Smooth muscle cell of the brain vasculature (primary cell): ENCODE measurements at regions not wholly inside any gene's neighbourhood (a gene's known extent, or its start where the extent isn't known, plus 50 kb on each side); places are given as distances from the start of the nearest gene placed in this dataset.
"Not testable (repeated sequence)": the region's sequence is repeated elsewhere in the genome, so short reads cannot be mapped to it uniquely, and the experiment has no call there.

Source experiments
- DNase-seq: peaks from one replicate; pipeline ENCODE4 v3.0.0-alpha.2; 2012; ENCODE audit warnings: low read depth, low spot score

DNA sequence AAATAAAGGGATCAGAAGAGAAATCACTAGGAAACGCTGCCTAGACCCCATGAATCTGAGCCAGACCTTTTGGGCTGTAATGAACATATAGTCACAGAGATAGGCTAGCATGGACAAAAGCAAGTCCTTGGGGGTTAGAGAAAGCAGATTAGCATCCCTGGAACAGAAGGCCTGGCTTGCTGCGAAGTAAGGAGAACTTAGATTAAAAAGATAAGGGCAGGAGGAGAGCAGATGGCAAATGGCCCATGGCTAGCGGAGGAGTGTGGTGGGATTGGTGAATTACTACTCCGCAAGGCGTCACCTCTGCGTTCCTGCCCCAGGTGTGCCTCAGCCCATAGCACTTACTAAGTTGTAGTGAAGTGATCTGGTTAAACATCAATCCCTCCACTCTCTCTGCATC is 92.3 kb upstream of the ZNF438 start:
- no peak for DNase-seq

DNA sequence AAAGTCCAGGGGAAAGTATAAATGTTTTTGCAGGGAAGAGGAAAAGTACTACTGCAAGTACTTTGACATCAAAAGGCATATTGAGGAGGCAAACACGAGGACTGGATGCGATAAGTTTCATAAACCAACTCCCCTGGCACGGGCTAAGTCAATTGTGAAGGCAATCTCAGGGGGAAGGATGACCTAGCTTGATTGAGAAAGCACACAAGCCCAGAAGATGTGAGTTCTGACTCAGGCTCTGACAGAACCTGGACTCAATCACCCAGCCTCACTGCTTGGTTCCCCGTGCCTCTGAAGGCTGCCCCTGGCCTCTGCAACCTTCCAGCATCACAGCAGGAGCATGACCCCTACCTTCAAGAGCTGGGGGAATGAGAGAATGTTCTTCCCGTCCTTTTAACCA is 93.2 kb upstream of the ZNF438 start:
- no peak for DNase-seq

DNA sequence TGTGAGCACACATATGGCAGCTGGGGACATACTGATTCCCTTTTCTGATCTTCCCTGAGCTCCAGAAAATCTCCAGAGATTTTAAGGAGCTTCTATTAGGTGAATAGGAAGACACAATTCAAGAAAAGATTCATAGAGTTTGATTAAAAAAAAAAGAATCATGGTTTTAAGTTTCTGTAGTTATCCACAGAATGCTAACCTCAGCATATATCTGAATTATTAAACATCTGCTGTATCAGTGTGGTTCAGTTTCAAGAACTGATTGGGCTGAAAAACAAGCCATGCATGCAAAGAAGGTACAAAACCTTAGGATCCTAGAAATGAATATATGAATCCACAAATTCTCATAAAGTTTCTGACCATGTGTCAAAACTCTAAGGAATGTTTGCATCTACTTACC is 94.1 kb upstream of the ZNF438 start:
- DNase-seq = no peak

DNA sequence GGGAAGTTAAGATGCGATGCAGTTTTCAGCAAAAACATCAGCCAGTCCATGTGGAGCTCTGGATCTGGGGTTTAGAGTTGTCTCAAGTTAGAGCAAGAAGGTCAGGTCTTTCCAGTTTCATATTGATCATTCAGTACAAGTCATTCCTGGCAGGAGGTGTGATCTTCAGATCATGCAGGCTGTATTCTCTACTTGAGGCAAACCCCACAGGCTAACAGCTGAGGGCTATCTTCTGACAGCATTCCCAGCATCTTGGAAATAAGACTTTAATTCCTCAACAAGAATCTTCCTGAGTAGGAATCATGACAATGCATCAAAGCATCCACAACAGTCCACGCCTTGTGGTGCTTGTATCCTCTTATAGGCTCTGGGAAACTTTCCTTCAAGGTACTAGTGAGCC is 94.9 kb upstream of the ZNF438 start:
- no peak for DNase-seq

- DNase-seq = no peak
Observed at GRCh38 chr10:31128536-31128935, 96.9 kb upstream of the ZNF438 start.

- DNase-seq = peak; percentile 90
Observed at GRCh38 chr10:31129271-31129670, 97.6 kb upstream of the ZNF438 start.

DNA sequence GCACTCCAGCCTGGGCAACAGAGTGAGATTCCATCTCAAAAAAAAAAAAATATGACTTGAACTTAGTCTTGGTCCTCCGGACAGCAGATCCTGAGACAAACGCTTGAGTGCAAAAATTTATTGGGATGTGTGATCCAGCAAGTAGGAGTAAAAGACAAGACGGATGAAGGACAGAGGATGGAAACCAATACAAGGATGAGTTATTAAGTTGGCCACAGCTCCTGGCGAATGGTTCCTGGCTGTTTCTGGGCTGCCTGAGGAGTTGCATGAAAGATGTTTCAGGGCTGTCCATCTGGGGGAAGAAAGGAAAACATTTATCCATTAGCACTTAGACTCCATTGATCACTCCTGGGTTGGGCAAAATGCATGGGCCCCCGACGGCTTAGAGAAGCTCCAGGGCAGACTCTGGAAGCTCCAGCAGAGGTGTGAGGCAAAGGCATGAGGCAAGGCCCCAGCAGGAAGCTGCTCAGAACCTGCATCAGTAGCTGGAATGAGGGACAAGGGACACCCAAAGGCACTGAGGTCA is 98.3 kb upstream of the ZNF438 start:
- DNase-seq = no peak

DNA sequence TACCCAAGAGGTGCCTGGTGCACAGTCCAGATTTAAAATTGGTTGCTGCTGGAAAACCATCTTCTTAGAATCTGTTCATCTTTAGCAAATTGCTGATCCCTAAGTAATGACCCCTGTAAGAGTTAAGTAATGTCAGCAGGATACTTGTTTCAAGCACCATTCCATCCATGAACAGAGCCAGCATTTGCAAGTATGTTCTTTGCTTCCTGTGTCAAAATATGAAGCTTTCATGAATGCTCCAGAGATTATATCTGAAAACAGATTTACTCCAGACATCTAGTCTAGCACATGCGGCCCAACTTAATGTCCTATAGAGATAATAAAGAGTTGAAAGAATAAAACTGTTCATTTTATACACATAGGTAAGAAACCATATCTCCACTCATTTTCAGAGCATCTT is 98.7 kb upstream of the ZNF438 start:
- DNase-seq = no peak

GRCh38 chr10:31131251-31131650 is 99.6 kb upstream of the ZNF438 start:
- no peak for DNase-seq

GRCh38 chr10:31132681-31133244 is 101.1 kb upstream of the ZNF438 start:
- DNase-seq = no peak

DNA sequence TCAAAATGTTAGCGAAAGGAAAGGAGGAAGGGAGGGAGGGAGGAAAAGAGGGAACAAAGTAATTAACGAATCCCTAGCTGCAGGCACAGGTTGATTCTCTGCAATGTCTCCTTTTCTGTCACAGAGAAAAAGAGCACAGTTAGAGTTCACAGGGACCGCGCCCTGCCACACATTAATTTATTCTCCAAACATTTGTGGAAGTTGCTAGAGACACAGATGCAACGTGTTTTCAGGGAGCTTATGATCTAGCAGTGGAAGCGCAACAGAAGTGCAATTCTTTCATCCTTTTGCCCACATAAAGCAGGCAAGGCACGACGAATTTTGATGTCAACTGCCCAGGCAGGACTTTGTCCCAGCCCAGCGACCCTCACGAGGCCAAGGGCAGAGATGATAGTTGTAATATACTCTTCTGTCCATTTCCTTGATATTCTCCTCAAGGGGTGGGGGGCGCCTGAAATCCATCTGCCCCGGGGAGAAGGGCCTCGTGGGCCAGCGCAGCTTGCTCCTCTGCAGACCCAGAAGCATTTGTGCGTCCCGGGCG is 101.7 kb upstream of the ZNF438 start:
- no peak for DNase-seq

GRCh38 chr10:31133792-31134310 is 102.2 kb upstream of the ZNF438 start:
- peak; percentile 55 for DNase-seq

DNA sequence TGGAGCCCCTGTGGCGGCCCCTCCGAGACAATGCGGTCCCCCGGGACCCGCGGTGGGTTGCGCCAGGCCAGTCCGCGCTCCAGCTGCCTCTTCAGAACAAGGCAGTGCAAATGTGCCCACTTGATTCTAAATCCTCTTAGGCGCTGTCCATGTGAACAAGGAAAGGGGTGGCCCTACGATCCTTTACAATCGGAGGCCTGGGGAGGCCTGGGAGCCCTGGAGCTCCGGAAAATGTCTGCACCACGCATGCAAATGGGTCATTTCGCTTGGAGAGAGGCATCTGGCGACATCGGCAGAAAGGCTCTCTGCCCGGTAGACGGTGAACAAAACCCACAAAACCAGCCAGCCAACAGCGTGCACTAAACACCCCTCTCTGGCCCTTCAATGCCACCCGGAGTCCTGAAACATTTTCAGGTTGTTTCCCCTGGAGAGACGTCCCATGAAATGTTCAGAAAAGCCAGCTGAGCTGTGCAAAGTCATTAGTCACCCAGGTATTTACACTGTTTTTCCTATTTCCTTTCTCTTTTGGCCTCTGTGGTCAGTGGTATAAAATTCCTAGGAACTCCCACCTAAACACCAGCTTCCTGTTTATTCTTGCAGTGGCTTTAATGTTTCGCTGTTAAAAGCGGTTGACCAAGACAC is 102.8 kb upstream of the ZNF438 start:
- no peak for DNase-seq

DNA sequence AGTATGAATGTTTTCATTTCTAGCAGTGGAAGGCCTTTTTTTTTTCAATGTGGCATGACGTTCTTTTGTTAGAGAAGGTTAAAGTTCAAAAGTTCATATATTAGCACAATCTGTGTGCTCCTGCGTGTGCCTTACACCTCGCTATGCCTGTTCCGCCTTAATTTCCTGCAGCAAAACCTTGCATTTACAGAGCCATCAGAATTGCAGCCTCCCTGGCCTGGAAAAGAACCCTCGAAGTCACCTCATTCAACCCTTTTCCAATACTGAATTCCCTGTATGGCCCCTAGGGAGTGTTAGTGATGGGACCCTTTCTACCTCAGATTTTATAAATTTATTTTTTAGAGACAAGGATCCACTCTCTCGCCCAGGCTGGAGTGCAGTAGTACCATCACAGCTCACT is 103.5 kb upstream of the ZNF438 start:
- DNase-seq = no peak

DNA sequence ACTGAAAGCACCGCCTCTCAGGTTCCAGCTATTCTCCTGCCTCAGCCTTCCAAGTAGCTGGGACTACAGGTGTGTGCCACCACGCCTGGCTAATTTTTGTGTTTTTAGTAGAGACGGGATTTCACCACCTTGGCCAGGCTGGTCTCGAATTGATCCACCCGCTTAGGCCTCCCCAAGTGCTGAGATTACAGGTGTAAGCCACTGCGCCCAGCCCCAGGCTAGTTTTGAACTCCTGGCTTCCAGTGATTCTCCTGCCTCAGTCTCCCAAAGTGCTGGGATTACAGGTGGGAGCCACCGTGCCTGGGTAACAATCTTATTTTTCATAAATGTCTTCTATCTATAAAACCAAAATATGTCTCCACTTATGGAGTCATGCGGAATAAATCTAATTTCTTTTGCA is 104.1 kb upstream of the ZNF438 start:
- DNase-seq = not testable (repeated sequence)

DNA sequence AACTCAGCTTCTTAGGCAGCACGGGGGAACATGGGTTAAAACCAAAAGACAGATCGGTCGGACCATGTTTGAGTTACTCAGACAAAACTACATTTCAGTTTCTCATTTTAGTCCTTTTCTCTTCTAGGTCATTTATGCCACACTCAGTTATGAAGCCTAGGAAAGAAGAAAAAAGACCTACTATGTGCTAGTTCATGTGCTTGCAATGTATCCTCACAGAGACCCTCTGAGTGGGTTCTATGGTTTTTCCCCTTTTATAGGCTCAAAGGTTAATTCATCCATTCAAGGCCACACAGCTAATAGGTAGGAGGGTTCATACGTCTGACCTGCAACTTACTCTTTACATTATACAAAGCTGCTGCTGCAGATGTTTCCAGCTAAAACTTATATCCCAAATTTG is 104.7 kb upstream of the ZNF438 start:
- DNase-seq = no peak

DNA sequence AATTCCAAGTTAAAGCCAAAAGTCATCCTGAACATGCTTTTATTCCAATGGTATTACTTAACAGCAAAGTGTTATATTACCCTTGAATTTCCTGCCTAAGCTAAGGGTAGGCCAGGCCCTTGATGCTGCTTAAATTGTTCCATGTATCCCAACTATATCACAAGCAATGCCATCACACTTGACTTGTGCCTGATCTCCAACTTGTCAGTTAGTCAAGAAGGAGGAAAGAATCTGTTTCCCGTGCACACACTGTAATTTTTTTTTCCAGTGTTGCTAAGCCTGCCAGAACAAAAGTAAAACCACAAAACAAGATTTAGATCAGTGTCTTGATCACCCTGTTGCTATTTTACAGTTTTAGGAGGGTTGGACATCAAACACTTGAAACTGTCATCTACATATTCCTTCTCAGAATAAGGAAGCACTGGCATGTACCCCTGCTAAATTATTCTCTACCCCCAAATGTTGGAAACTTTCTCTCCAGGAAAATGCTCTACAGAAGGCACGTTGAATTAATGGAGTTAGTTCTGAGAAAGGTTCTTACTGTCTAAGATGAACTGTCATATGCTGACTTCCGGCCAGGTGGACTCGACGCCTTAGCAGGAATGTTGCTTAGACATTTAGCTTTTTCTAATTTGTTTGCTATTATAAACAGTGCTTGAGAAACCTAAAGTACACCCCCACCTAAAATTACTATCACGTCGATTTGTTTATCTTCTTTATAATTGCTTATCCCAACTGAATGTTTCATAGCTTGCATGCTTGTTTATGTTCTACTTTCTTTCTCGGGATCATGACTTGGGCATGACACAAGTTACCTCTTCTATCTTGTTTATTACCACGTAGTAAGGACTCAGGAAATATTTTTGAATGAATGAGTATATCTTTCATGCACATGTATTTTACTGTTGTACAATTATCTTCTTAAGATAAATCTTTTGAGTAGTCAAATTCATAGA is 105.5 kb upstream of the ZNF438 start:
- DNase-seq = no peak

- no peak for DNase-seq
Observed at GRCh38 chr10:31138026-31138553, 106.4 kb upstream of the ZNF438 start.

DNA sequence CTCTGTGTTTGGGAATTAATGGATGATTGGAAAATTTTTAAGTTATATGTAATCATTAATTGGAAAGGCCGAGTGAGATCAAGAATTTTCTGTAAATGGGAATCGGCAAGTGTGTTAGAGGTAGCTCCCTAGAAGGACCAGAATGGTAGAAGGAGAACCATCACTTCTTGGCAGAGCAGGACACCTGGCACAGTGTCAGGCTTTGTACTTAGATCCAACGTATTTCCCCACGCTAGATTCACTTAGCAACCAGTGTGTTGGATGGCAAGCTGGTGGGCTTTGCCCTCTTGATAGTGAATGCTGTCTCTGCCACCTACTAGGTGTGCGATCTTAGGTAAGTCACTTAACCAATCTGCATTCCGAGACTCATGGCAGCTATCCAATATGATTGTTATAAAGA is 107.8 kb upstream of the ZNF438 start:
- no peak for DNase-seq

DNA sequence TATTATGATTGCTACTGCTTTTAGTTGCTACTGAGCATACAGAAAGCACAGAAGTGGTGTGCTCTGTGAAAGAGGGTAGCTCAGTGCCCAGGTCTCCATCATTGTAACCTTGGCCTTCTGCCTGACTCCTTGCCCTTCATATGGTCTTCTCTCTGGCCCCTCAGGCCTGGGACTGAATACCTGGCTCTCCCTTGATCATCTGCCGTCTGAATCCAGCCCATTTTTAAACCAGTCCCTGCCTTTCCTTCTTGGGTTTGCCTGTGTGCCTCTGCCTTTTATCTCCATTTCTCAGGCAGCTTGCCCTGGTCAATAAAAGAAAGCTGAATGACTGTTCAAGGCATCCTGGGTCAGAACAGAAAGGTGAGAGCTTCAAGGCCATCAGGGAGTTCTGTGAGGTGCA is 109.1 kb upstream of the ZNF438 start:
- no peak for DNase-seq

DNA sequence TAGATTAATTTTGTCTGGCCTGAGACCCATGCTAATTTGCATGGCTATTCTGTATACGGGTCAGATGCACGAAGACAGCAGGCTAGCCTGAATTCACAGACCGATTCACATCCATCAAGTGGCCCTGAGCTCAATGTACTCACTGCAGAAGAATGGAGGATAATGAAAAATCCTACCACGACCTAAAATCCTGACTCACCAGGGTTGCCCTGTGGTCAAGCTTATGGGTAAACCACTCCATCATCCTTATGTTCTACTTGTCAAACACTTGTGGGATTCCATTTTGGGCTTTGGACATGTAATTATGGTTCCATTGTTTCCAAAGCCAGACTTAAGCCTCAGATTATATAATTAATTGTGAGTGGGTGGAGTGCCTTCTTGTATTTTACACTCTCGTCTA is 110.4 kb upstream of the ZNF438 start:
- DNase-seq = no peak
